Colonic mucosa (tissue), 4 donors: ENCODE measurements at regions not wholly inside any gene's neighbourhood (a gene's known extent, or its start where the extent isn't known, plus 50 kb on each side); places are given as distances from the start of the nearest gene placed in this dataset.
"Not testable (repeated sequence)": the region's sequence is repeated elsewhere in the genome, so short reads cannot be mapped to it uniquely, and the experiment has no call there.

Experiments
- DNase-seq: peaks from one replicate; pipeline ENCODE4 v3.0.0-alpha.2; 2020
- H3K27ac ChIP-seq: fragments of 200-600 bp; one replicate; pipeline ENCODE4 v1.8.0; 2021
- H3K27me3 ChIP-seq: fragments of 200-600 bp; one replicate; pipeline ENCODE4 v1.8.0; 2021
- H3K36me3 ChIP-seq: fragments of 200-600 bp; one replicate; pipeline ENCODE4 v1.8.0; 2021
- H3K4me1 ChIP-seq: fragments of 200-600 bp; one replicate; pipeline ENCODE4 v1.8.0; 2021; ENCODE audit warnings: mild to moderate bottlenecking
- H3K4me3 ChIP-seq: fragments of 200-600 bp; one replicate; pipeline ENCODE4 v1.8.0; 2021
- H3K9ac ChIP-seq, 2 donors: one replicate each; pipeline ENCODE4 v1.7.0; 2013; ENCODE audit warnings: control low read depth in 2 of 2, low read depth in 2 of 2, low read length in 2 of 2
- H3K9me3 ChIP-seq: fragments of 200-600 bp; one replicate; pipeline ENCODE4 v1.8.0; 2021
- intact Hi-C: fragments of 100-400 bp; cut with DNase I; formaldehyde crosslinking; loops from one replicate; pipeline ENCODE4 v1.14.1; 2022
- TF ChIP-seq, protein P1 (sequence below): fragments of 200-600 bp; IDR thresholded peaks from one replicate; pipeline ENCODE4 v1.8.0; 2022; ENCODE audit warnings: antibody characterized with exemption, mild to moderate bottlenecking
- donor health status: healthy.
- donor health status: DM: no; HTN: no; CAD: no.
- donor health status: DM: no; HTN: no; CAD: no.

GRCh38 chrX:39492497-39493162, 605.1 kb downstream of the BCOR start:
- H3K4me3 ChIP-seq = no peak overlapping the region
- no peak overlapping the region for H3K27ac ChIP-seq
- no peaks in the 10 kb centered on the region for H3K36me3 ChIP-seq
- H3K9me3 ChIP-seq = no peaks in the 10 kb centered on the region
- no peaks in the 10 kb centered on the region for H3K27me3 ChIP-seq
- H3K9ac ChIP-seq = no peak overlapping the region
- no peak for DNase-seq
- H3K4me1 ChIP-seq = no peaks in the 10 kb centered on the region
- TF ChIP-seq, protein P1, sequence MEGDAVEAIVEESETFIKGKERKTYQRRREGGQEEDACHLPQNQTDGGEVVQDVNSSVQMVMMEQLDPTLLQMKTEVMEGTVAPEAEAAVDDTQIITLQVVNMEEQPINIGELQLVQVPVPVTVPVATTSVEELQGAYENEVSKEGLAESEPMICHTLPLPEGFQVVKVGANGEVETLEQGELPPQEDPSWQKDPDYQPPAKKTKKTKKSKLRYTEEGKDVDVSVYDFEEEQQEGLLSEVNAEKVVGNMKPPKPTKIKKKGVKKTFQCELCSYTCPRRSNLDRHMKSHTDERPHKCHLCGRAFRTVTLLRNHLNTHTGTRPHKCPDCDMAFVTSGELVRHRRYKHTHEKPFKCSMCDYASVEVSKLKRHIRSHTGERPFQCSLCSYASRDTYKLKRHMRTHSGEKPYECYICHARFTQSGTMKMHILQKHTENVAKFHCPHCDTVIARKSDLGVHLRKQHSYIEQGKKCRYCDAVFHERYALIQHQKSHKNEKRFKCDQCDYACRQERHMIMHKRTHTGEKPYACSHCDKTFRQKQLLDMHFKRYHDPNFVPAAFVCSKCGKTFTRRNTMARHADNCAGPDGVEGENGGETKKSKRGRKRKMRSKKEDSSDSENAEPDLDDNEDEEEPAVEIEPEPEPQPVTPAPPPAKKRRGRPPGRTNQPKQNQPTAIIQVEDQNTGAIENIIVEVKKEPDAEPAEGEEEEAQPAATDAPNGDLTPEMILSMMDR = no peak
- intact Hi-C loops = no loop called here

DNA sequence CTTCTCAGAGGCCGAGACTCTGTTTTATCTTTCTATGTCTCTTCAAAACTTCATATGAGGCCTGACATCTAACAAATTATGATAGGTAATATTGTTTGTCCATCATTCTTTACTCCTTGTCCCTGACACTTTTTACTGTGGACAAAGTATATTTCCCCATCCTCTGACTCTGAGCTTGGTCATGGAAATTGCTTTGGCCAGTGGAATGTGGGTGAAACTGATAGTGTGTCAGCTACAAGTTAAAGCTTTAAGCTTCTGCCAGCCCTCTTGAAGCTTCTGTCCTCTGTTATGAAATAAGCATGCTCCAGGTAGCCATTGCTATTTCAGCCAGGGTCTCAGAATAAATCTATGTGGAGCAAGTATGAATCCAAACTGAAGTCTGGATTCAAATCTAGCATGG, 604.6 kb downstream of the BCOR start:
- TF ChIP-seq, protein P1 = no peak
- Histone ChIP-seq H3K9ac (no peak overlapping the region), H3K36me3 (no peaks in the 10 kb centered on the region), H3K9me3 (no peaks in the 10 kb centered on the region), H3K4me1 (no peaks in the 10 kb centered on the region), H3K27ac (no peak overlapping the region), H3K27me3 (no peaks in the 10 kb centered on the region), H3K4me3 (no peak overlapping the region)
- DNase-seq = no peak
- intact Hi-C loops = no loop called here

- H3K4me3 ChIP-seq, intact Hi-C loops, H3K27me3 ChIP-seq, DNase-seq, H3K9me3 ChIP-seq, H3K9ac ChIP-seq, H3K27ac ChIP-seq, H3K36me3 ChIP-seq, H3K4me1 ChIP-seq: not testable (repeated sequence)
Observed at GRCh38 chrX:39497117-39497516, 600.6 kb downstream of the BCOR start.

DNA sequence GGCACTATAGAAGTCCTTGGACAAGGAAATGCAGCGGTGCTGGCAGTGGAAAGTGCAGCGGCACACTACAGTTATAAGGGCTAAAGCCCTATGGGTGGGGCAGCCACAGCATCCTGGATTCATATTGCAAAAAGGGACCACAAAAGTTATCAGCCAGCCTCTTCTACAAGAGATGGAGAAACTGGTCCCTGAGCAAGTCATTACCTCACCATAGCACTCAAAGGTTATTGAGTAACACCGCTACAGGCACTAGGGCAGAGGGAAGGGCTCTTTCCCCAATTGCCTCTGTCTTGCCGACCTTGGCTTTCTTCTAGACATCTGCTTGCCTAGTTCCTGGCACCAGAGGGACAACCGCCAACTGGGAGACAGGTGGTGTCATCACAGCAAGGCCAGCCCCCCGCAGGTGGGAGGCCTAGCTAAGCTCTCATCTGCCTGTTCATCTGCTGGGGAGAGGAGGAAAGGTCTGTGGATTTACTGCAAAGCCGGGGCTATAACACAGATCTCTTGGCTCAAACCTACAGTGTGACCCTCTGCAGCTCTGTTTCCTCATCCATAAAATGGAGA, 600.0 kb downstream of the BCOR start:
- H3K36me3 ChIP-seq = no peaks in the 10 kb centered on the region
- H3K27me3 ChIP-seq = no peaks in the 10 kb centered on the region
- H3K4me3 ChIP-seq = no peak overlapping the region
- no peak overlapping the region for H3K27ac ChIP-seq
- TF ChIP-seq, protein P1 = no peak
- DNase-seq = no peak
- H3K9me3 ChIP-seq = no peaks in the 10 kb centered on the region
- intact Hi-C loops = no loop called here
- H3K4me1 ChIP-seq = no peaks in the 10 kb centered on the region
- H3K9ac ChIP-seq = no peak overlapping the region

DNA sequence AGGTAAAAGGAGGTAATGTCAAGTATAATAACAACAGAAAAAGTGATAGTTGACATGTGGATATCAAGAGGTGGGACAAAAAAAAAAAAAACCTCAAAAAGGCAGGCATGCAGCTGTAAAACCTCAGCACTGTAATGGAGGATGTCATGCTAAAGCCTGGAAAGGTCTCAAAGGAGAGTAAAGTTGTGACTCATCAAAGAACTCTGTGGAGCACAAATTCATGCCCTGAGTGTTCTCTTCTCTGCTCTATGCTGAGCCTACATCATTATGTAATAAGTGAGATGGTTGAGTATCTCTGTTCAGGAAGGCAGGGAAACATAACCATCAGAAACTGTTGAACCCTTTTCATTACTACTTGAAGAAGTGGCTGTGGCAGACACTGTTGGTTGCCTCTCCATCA, 597.8 kb downstream of the BCOR start:
- DNase-seq = no peak
- Histone ChIP-seq H3K27me3 (no peaks in the 10 kb centered on the region), H3K9ac (no peak overlapping the region), H3K9me3 (no peaks in the 10 kb centered on the region), H3K27ac (no peak overlapping the region), H3K36me3 (no peaks in the 10 kb centered on the region), H3K4me1 (no peaks in the 10 kb centered on the region), H3K4me3 (no peak overlapping the region)
- intact Hi-C loops = no loop called here
- TF ChIP-seq, protein P1 = no peak

GRCh38 chrX:39501822-39502221, 595.9 kb downstream of the BCOR start:
- no peaks in the 10 kb centered on the region for H3K4me1 ChIP-seq
- no peak overlapping the region for H3K4me3 ChIP-seq
- intact Hi-C loops = no loop called here
- H3K9me3 ChIP-seq = no peaks in the 10 kb centered on the region
- TF ChIP-seq, protein P1 = no peak
- H3K27me3 ChIP-seq = no peaks in the 10 kb centered on the region
- H3K36me3 ChIP-seq = no peaks in the 10 kb centered on the region
- H3K9ac ChIP-seq = no peak overlapping the region
- H3K27ac ChIP-seq = no peak overlapping the region
- DNase-seq = no peak
